ENCODE measurements at regions not wholly inside any gene's neighbourhood (a gene's known extent, or its start where the extent isn't known, plus 50 kb on each side); places are given as distances from the start of the nearest gene placed in this dataset.

DNA sequence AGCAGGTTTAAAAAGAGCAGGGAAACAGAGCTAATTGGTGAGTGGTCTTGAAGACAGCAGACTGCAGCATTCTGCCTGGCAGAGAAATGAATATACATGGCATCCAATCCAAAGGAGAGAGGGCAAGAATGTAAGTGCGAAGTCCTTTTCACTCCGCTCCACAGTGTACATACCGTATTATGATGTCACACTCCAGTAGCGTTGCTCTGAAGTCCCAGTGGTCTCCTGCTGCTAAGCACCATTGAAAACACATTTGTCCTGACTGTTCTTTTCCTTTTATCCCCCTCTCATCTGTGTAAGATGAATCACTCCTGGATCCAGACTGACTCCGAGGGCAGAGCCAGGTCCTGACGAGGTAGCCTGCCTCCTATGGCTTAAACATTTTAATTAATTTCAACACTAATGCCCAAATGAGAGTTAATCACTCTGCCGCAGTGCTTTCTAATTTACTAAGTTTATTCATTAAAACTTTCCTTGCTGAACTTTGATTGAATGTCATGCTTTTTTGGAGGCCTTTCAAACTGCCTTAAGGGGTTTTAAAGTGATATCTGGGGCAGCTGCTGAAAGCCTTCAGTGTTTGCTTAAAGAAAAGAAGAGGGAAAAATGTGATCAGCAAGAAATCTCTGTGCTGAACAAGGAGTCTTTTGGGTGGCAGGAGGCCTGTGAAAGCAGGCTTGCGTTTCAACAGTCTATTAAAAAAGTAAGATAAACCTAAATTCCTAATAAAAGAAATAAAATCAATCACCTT, 227.2 kb downstream of the ATG4C start:
- dilution Hi-C loops (cut with MboI; ENCODE audit: extremely low pct_ligation_motif_present, low sequenced_read_pairs), result no loop called here
- H3K79me2 ChIP-seq (ENCODE audit: control insufficient read depth, insufficient read depth, low read length), result no peaks in the 10 kb centered on the region
- DNase-seq (ENCODE audit: low read depth, low spot score) (no peak), FAIRE-seq (no peak)
- H3K27me3 ChIP-seq (ENCODE audit: control insufficient read depth, extremely low read depth, insufficient read depth, low read length), result no peaks in the 10 kb centered on the region
- no peaks in the 10 kb centered on the region for H3K36me3 ChIP-seq (ENCODE audit: control insufficient read depth in 2 of 2, extremely low read depth in 1 of 2, insufficient read depth in 2 of 2, low read length in 2 of 2)
- no peak overlapping the region for H3K4me3 ChIP-seq (ENCODE audit: control insufficient read depth in 2 of 3, extremely low read depth in 1 of 3, insufficient read depth in 2 of 3, low read depth in 1 of 3, low read length in 3 of 3)
- H3K4me1 ChIP-seq (ENCODE audit: control insufficient read depth, extremely low read depth, insufficient read depth, low read length), result no peaks in the 10 kb centered on the region
- H4K20me1 ChIP-seq (ENCODE audit: control insufficient read depth, extremely low read depth, insufficient read depth, low read length), result no peaks in the 10 kb centered on the region
- TF ChIP-seq EZH2 (IDR thresholded peaks at IDR 0.05; ENCODE audit: low read length), result no peak
- TF ChIP-seq, protein P1, sequence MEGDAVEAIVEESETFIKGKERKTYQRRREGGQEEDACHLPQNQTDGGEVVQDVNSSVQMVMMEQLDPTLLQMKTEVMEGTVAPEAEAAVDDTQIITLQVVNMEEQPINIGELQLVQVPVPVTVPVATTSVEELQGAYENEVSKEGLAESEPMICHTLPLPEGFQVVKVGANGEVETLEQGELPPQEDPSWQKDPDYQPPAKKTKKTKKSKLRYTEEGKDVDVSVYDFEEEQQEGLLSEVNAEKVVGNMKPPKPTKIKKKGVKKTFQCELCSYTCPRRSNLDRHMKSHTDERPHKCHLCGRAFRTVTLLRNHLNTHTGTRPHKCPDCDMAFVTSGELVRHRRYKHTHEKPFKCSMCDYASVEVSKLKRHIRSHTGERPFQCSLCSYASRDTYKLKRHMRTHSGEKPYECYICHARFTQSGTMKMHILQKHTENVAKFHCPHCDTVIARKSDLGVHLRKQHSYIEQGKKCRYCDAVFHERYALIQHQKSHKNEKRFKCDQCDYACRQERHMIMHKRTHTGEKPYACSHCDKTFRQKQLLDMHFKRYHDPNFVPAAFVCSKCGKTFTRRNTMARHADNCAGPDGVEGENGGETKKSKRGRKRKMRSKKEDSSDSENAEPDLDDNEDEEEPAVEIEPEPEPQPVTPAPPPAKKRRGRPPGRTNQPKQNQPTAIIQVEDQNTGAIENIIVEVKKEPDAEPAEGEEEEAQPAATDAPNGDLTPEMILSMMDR (optimal IDR thresholded peaks at IDR 0.05 in 1 of 3, IDR thresholded peaks at IDR 0.05 in 1 of 3, conservative IDR thresholded peaks at IDR 0.05 in 1 of 3; ENCODE audit: extremely low read depth in 1 of 3, insufficient read depth in 2 of 3, low read length in 3 of 3), result no peak
- no peak overlapping the region for H3K4me2 ChIP-seq (ENCODE audit: control insufficient read depth, extremely low read depth, insufficient read depth, low read depth, low read length)
- H3K27ac ChIP-seq (ENCODE audit: control insufficient read depth, insufficient read depth, low read length), result no peak overlapping the region
- no peaks in the 10 kb centered on the region for H3K9me3 ChIP-seq (ENCODE audit: control insufficient read depth, low read depth, low read length)
- no peak overlapping the region for H2AFZ ChIP-seq (ENCODE audit: control insufficient read depth, low read length)
- no peak overlapping the region for H3K9ac ChIP-seq (ENCODE audit: control insufficient read depth, extremely low read depth, insufficient read depth, low read length)
- no peaks in the 10 kb centered on the region for H3K9me1 ChIP-seq (ENCODE audit: control insufficient read depth, extremely low read depth, insufficient read depth, low read length)

DNA sequence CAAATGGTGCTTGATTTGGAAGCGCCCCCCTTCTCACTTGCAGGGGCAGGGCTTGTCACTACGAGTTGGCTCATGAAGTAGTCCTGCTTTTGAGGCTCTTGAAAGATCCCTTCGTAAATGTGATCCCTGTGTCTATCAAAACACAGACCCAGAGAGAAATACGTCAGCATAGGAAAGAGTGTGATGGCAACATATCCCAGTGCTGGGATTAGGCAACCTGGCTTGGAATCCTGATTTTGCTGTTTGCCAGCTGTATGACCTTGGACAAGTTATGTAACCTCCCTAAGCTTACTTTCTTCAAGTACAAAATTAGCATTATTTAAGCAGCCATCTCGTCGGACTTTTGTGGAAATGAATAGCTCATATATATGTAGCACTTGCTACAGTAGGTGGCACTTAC, 228.4 kb downstream of the ATG4C start:
- H3K9ac ChIP-seq (ENCODE audit: control insufficient read depth, extremely low read depth, insufficient read depth, low read length), result no peak overlapping the region
- H3K27ac ChIP-seq (ENCODE audit: control insufficient read depth, insufficient read depth, low read length), result no peak overlapping the region
- no peaks in the 10 kb centered on the region for H3K27me3 ChIP-seq (ENCODE audit: control insufficient read depth, extremely low read depth, insufficient read depth, low read length)
- no peaks in the 10 kb centered on the region for H3K36me3 ChIP-seq (ENCODE audit: control insufficient read depth in 2 of 2, extremely low read depth in 1 of 2, insufficient read depth in 2 of 2, low read length in 2 of 2)
- no peaks in the 10 kb centered on the region for H3K9me1 ChIP-seq (ENCODE audit: control insufficient read depth, extremely low read depth, insufficient read depth, low read length)
- TF ChIP-seq, protein P1 (optimal IDR thresholded peaks at IDR 0.05 in 1 of 3, IDR thresholded peaks at IDR 0.05 in 1 of 3, conservative IDR thresholded peaks at IDR 0.05 in 1 of 3; ENCODE audit: extremely low read depth in 1 of 3, insufficient read depth in 2 of 3, low read length in 3 of 3), result no peak
- TF ChIP-seq EZH2 (IDR thresholded peaks at IDR 0.05; ENCODE audit: low read length), result no peak
- no peak overlapping the region for H3K4me2 ChIP-seq (ENCODE audit: control insufficient read depth, extremely low read depth, insufficient read depth, low read depth, low read length)
- H2AFZ ChIP-seq (ENCODE audit: control insufficient read depth, low read length), result no peak overlapping the region
- FAIRE-seq (no peak), DNase-seq (ENCODE audit: low read depth, low spot score) (no peak)
- no peak overlapping the region for H3K4me3 ChIP-seq (ENCODE audit: control insufficient read depth in 2 of 3, extremely low read depth in 1 of 3, insufficient read depth in 2 of 3, low read depth in 1 of 3, low read length in 3 of 3)
- no peaks in the 10 kb centered on the region for H3K79me2 ChIP-seq (ENCODE audit: control insufficient read depth, insufficient read depth, low read length)
- dilution Hi-C loops (cut with MboI; ENCODE audit: extremely low pct_ligation_motif_present, low sequenced_read_pairs), result no loop called here
- H4K20me1 ChIP-seq (ENCODE audit: control insufficient read depth, extremely low read depth, insufficient read depth, low read length), result no peaks in the 10 kb centered on the region
- H3K9me3 ChIP-seq (ENCODE audit: control insufficient read depth, low read depth, low read length), result no peaks in the 10 kb centered on the region
- H3K4me1 ChIP-seq (ENCODE audit: control insufficient read depth, extremely low read depth, insufficient read depth, low read length), result no peaks in the 10 kb centered on the region

Measured in keratinocyte (primary cell).